ENCODE measurements at regions not wholly inside any gene's neighbourhood (a gene's known extent, or its start where the extent isn't known, plus 50 kb on each side); places are given as distances from the start of the nearest gene placed in this dataset.
A peak's percentile ranks its signal among the peaks of the same experiment; 100 is the strongest.

- Histone ChIP-seq H2AFZ (ENCODE audit: low read depth) (no peak overlapping the region), H3K9me2 (no peaks in the 10 kb centered on the region), H3K4me1 (ENCODE audit: control insufficient read depth in 1 of 2, insufficient read depth in 2 of 2, low read depth in 1 of 2, low read length in 1 of 2) (peaks cover 0 to 8% of the 10 kb centered on the region in 2 experiments; a peak in 3 of 4 replicates), H4K20me1 (ENCODE audit: insufficient read depth) (no peaks in the 10 kb centered on the region), H3K27ac (ENCODE audit: low read depth in 2 of 2, low read length in 1 of 2) (peak overlapping the region in 1 of 2 experiments; percentile 63; a peak in 2 of 4 replicates), H3K9ac (no peak overlapping the region), H3K27me3 (ENCODE audit: insufficient read depth) (no peaks in the 10 kb centered on the region), H3K36me3 (replicated peaks in 1 of 2; ENCODE audit: control insufficient read depth in 1 of 2, insufficient read depth in 2 of 2, low read length in 1 of 2) (no peaks in the 10 kb centered on the region), H3K4me3 (ENCODE audit: low read depth in 2 of 2, low read length in 1 of 2) (no peak overlapping the region), H3F3A (replicated peaks; ENCODE audit: insufficient read depth) (peaks cover 14% of the 10 kb centered on the region), H3K79me2 (ENCODE audit: insufficient read depth) (no peaks in the 10 kb centered on the region), H3K9me3 (no peaks in the 10 kb centered on the region), H3K4me2 (no peak overlapping the region)
- 54% methylated on average over 5 of the region's 5 CpGs for WGBS (ENCODE audit: low lambda C conversion rate)
- no peak for DNase-seq
- TF ChIP-seq EZH2phosphoT487 (IDR thresholded peaks at IDR 0.05; ENCODE audit: borderline replicate concordance, low read depth): no peak
- no peak for TF ChIP-seq POLR2AphosphoS5 (IDR thresholded peaks at IDR 0.05; ENCODE audit: low read depth, low read length)
- no peak for TF ChIP-seq TEAD4 (IDR thresholded peaks at IDR 0.05; ENCODE audit: borderline replicate concordance, insufficient read depth)
- CTCF ChIA-PET: interaction anchor here (0.8 to 3.2 kb wide), 5 partner anchors 28 to 206 kb away, joined by 3 to 14 read pairs (median 5); no protein-coding TSS in a partner anchor
- POLR2A ChIA-PET: no interaction called here
These were observed 139.4 kb upstream of the SERTAD2 start for GRCh38 chr2:64792995-64793639.

DNA sequence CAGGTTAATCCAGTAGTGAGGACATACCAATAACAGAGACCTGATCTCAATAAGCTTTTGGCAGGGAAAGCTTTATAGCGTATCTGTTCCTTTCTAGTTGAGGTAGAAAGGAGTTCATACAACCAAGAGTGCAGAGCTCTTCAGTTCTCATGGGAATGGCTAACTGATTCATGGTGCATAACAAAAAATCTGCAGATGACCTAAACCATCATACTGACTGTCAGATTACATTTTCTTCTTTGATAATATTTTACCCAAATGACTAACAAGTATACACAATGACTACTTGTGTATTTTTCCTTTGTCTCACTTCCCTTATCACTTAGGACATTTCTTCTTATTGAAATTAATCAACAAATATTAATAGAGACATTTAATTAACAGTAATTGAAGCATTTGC is 140.0 kb upstream of the SERTAD2 start:
- no peaks in the 10 kb centered on the region for H3K9me3 ChIP-seq
- no peaks in the 10 kb centered on the region for H3K79me2 ChIP-seq (ENCODE audit: insufficient read depth)
- CTCF ChIA-PET: interaction anchor here (1.3 to 3.2 kb wide), 3 partner anchors 27 to 147 kb away, joined by 5 to 14 read pairs (median 7); no protein-coding TSS in a partner anchor
- H4K20me1 ChIP-seq (ENCODE audit: insufficient read depth): no peaks in the 10 kb centered on the region
- DNase-seq: no peak
- H3K9me2 ChIP-seq: no peaks in the 10 kb centered on the region
- TF ChIP-seq FOSL2 (IDR thresholded peaks at IDR 0.05; ENCODE audit: borderline replicate concordance, low read depth): 0 out of 2 replicates have a peak, but pooled peaks have one; percentile 4
- TF ChIP-seq ELF1 (IDR thresholded peaks at IDR 0.05): no peak
- peaks cover 0 to 14% of the 10 kb centered on the region in 2 experiments; a peak in 3 of 4 replicates for H3K4me1 ChIP-seq (ENCODE audit: control insufficient read depth in 1 of 2, insufficient read depth in 2 of 2, low read depth in 1 of 2, low read length in 1 of 2)
- 92% methylated on average over 1 of the region's 1 CpG for WGBS (ENCODE audit: low lambda C conversion rate)
- no peak overlapping the region for H3K9ac ChIP-seq
- H3K4me2 ChIP-seq: no peak overlapping the region
- POLR2A ChIA-PET: no interaction called here
- H3K27ac ChIP-seq (ENCODE audit: low read depth in 2 of 2, low read length in 1 of 2): peak overlapping the region in 1 of 2 experiments; percentile 63; a peak in 2 of 4 replicates
- H2AFZ ChIP-seq (ENCODE audit: low read depth): no peak overlapping the region
- H3K4me3 ChIP-seq (ENCODE audit: low read depth in 2 of 2, low read length in 1 of 2): no peak overlapping the region
- H3K27me3 ChIP-seq (ENCODE audit: insufficient read depth): no peaks in the 10 kb centered on the region
- peaks cover 17% of the 10 kb centered on the region for H3F3A ChIP-seq (replicated peaks; ENCODE audit: insufficient read depth)
- no peaks in the 10 kb centered on the region for H3K36me3 ChIP-seq (replicated peaks in 1 of 2; ENCODE audit: control insufficient read depth in 1 of 2, insufficient read depth in 2 of 2, low read length in 1 of 2)

DNA sequence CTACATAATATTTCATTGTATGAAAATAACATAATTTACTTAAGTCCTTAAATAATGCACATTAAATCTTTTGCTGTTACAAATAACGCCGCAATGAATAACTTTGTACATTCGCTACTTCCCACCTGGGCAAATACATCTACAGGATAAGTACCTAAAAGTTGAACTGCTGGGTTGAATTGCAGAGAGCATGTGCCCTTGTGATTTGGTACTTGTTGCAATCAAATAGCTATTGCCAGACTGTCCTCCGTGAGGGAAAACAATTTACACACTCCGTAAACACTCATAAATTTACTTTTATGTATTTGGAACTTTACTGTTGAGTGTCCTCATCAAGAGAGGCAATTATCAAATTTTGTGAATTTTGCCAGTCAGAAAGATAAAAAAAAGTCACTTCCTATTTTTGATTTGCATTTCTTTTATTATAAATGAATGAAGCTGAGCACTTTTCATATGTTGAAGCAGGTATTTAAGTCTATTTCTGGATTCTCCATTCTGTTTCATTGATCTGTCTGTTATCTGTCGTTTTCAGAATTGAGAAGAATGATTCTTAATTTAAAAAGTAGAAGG is 140.8 kb upstream of the SERTAD2 start:
- Histone ChIP-seq H3K79me2 (ENCODE audit: insufficient read depth) (no peaks in the 10 kb centered on the region), H2AFZ (ENCODE audit: low read depth) (no peak overlapping the region), H3K36me3 (replicated peaks in 1 of 2; ENCODE audit: control insufficient read depth in 1 of 2, insufficient read depth in 2 of 2, low read length in 1 of 2) (no peaks in the 10 kb centered on the region), H3K27ac (ENCODE audit: low read depth in 2 of 2, low read length in 1 of 2) (no peak overlapping the region; a peak in 1 of 4 replicates), H3K4me1 (ENCODE audit: control insufficient read depth in 1 of 2, insufficient read depth in 2 of 2, low read depth in 1 of 2, low read length in 1 of 2) (peaks cover 0 to 21% of the 10 kb centered on the region in 2 experiments; a peak in 3 of 4 replicates), H3K4me3 (ENCODE audit: low read depth in 2 of 2, low read length in 1 of 2) (no peak overlapping the region), H3K27me3 (ENCODE audit: insufficient read depth) (no peaks in the 10 kb centered on the region), H3F3A (replicated peaks; ENCODE audit: insufficient read depth) (peaks cover 18% of the 10 kb centered on the region), H3K9me2 (no peaks in the 10 kb centered on the region), H3K4me2 (no peak overlapping the region), H4K20me1 (ENCODE audit: insufficient read depth) (no peaks in the 10 kb centered on the region), H3K9ac (no peak overlapping the region), H3K9me3 (no peaks in the 10 kb centered on the region)
- ChIA-PET CTCF (interaction anchor here (3.2 kb wide), 1 partner anchor 148 kb away, joined by 14 read pairs; no protein-coding TSS in a partner anchor), POLR2A (no interaction called here)
- DNase-seq: no peak
- WGBS (ENCODE audit: low lambda C conversion rate): 90% methylated on average over 6 of the region's 6 CpGs
- TF ChIP-seq USF1 (IDR thresholded peaks at IDR 0.05; ENCODE audit: borderline replicate concordance, low read depth) (no peak), CTCF (IDR thresholded peaks at IDR 0.05) (no peak), TAF1 (IDR thresholded peaks at IDR 0.05; ENCODE audit: borderline replicate concordance, low read depth, low read length) (no peak), MXI1 (IDR thresholded peaks at IDR 0.05; ENCODE audit: low read depth, low read length) (no peak), JUND (IDR thresholded peaks at IDR 0.05) (no peak), RAD21 (IDR thresholded peaks at IDR 0.05; ENCODE audit: low read length) (no peak), RXRA (IDR thresholded peaks at IDR 0.05; ENCODE audit: borderline replicate concordance, low read depth) (no peak), IRF3 (IDR thresholded peaks at IDR 0.05; ENCODE audit: low read depth, low read length) (no peak), RFX5 (IDR thresholded peaks at IDR 0.05; ENCODE audit: low read length) (no peak), FOXM1 (IDR thresholded peaks at IDR 0.05; ENCODE audit: low read depth) (no peak), NRF1 (IDR thresholded peaks at IDR 0.05; ENCODE audit: low read depth, low read length) (no peak), TEAD4 (IDR thresholded peaks at IDR 0.05; ENCODE audit: borderline replicate concordance, insufficient read depth) (no peak), RCOR1 (IDR thresholded peaks at IDR 0.05; ENCODE audit: low read length) (no peak), FOSL2 (IDR thresholded peaks at IDR 0.05; ENCODE audit: borderline replicate concordance, low read depth) (no peak), FOXJ3 (CRISPR knock-in tag; IDR thresholded peaks at IDR 0.05) (no peak)
